ENCODE measurements at regions not wholly inside any gene's neighbourhood (a gene's known extent, or its start where the extent isn't known, plus 50 kb on each side); places are given as distances from the start of the nearest gene placed in this dataset.
"Not testable (repeated sequence)": the region's sequence is repeated elsewhere in the genome, so short reads cannot be mapped to it uniquely, and the experiment has no call there.

DNA sequence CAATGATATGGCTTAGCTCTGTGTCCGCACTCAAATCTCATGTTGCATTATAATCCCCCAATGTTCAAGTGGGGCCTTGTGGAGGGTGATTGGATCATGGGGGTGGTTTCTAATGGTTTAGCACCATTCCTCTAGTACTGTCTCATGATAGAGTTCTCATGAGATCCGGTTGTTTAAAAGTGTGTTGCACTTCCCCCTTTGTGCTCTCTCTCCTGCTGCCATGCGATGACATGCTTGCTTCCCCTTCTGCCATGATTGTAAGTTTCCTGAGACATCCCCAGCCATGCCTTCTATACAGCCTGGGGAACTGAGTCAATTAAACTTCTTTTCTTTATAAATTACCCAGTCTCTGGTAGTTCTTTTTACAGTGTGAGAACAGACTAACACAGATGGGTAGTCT is 427.1 kb downstream of the CHSY3 start:
- no peak for TF ChIP-seq ZFX (IDR thresholded peaks at IDR 0.05)
- TF ChIP-seq, protein P1, sequence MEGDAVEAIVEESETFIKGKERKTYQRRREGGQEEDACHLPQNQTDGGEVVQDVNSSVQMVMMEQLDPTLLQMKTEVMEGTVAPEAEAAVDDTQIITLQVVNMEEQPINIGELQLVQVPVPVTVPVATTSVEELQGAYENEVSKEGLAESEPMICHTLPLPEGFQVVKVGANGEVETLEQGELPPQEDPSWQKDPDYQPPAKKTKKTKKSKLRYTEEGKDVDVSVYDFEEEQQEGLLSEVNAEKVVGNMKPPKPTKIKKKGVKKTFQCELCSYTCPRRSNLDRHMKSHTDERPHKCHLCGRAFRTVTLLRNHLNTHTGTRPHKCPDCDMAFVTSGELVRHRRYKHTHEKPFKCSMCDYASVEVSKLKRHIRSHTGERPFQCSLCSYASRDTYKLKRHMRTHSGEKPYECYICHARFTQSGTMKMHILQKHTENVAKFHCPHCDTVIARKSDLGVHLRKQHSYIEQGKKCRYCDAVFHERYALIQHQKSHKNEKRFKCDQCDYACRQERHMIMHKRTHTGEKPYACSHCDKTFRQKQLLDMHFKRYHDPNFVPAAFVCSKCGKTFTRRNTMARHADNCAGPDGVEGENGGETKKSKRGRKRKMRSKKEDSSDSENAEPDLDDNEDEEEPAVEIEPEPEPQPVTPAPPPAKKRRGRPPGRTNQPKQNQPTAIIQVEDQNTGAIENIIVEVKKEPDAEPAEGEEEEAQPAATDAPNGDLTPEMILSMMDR (conservative IDR thresholded peaks at IDR 0.05): no peak

DNA sequence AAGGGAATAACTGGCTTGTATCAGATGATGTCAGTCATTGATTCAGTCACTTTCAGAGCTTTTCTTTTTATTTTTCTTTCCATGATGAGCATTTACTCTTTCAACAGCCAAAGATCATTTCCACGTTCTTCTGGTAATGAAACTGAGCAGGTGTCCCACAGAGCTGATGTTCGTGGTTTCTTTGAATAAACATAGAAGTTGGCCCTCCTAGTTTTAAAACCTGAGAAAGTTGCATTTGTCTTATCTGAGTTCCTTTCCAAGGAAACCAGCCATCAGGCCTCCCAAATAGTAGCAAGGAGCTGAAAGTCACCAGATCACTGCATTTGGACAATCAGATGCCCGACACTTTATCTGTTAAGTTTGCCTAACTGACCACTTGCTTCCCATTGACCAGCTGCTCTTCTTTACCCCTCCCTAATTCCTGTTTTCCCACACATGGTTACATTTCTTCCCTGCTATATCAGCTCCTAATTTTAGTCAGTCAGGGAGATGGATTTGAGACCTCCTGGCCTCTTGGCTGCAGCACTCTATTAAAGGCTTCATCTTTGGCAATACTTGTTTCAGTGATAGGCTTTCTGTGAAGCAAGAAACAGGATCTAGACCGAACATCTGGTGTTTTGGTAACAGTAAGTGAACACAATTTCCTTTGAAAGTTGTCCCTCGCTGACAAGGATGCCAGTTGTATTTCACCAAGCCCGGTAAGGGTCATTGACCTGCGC is 420.8 kb downstream of the CHSY3 start:
- H3K27ac ChIP-seq: no peak overlapping the region

More for the DNA sequence above, 427.1 kb downstream of the CHSY3 start:
- H3K27ac ChIP-seq: no peak overlapping the region

DNA sequence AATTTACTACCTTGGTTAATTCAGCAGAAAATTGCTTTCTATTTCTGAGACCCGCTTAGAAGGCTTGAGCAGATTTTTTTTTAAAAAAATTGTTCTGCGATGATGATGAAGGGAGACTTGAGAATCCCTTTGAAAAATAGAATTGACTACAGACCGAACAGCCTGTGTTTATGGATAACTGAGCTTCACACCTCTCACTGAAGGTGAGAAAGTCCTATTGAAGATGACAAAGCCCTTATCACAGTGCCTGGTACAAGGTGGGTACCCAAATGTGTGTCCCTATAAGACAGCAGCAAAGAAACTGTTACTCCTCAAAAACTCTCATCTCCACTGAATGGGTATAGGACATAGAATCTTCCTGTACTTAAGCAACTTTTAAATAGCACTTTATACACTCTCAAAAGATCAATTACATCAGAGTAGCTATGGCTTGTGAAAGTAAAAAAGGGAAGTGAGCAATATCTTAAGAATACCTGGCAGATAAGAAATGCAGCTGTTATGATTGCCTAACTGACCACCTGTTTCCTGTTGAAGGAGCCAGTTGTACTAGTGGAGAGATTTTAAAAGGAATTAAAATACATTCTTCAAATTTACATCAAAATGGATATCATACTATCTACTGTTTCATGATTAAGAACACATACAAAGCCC is 419.7 kb downstream of the CHSY3 start:
- no peak overlapping the region for H3K27ac ChIP-seq
- TF ChIP-seq, protein P1 (conservative IDR thresholded peaks at IDR 0.05): no peak
- TF ChIP-seq ZFX (IDR thresholded peaks at IDR 0.05): no peak

More for the DNA sequence above, 420.8 kb downstream of the CHSY3 start:
- TF ChIP-seq, protein P1 (conservative IDR thresholded peaks at IDR 0.05): no peak
- no peak for TF ChIP-seq ZFX (IDR thresholded peaks at IDR 0.05)

DNA sequence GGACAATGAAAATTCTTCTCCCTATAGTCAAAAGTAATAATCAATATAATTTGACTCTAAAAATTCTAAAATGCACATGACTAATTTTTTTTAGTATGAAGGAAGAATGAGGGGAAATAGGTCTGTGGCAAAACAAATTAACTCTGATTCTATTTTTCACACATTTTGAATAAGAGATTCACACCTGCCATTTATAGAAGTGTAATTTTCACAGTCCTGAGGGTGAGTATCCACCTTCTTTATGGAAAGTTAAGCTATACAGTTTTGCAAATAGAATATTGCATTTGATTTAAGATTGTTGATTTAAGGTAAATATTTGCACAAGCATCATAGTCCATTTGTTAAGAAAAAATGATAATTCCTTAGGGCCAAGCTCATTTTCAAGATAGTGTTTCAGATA is 417.7 kb downstream of the CHSY3 start:
- no peak for TF ChIP-seq ZFX (IDR thresholded peaks at IDR 0.05)
- TF ChIP-seq, protein P1 (conservative IDR thresholded peaks at IDR 0.05): no peak
- no peak overlapping the region for H3K27ac ChIP-seq

DNA sequence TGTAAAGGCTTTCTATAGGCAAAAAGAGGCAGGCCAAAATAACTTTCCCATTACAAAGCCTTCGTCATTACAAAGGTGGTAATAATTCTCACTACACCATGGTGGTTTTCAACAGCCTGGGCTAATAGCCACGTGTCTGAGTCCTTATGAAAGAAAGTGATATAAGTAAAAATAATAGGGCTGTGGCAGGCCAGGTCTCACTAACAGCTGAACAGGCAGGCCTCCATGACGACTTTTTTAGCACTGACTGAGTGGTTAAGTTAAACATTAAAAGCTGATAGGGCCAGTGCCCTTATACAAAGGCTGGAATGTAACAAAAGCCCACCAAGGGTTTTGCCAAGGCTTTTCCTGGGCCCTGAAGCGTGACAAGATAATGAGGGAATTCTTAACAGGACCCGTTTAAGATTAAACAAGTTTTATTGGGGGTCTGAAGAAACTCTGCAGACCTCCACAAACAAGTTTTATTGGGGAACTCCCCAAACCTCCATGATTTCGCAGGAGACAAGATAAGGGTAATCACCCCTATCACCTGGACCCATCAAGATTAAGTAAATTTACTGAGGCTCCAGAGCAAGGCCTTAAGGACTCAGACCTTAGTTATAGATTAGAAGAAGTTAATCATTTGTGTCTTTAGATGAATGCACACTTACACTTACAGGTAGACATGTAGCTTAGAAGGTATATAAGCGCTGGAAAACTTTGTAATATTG is 412.9 kb downstream of the CHSY3 start:
- TF ChIP-seq, protein P1 (conservative IDR thresholded peaks at IDR 0.05): no peak
- TF ChIP-seq ZFX (IDR thresholded peaks at IDR 0.05): no peak
- no peak overlapping the region for H3K27ac ChIP-seq

DNA sequence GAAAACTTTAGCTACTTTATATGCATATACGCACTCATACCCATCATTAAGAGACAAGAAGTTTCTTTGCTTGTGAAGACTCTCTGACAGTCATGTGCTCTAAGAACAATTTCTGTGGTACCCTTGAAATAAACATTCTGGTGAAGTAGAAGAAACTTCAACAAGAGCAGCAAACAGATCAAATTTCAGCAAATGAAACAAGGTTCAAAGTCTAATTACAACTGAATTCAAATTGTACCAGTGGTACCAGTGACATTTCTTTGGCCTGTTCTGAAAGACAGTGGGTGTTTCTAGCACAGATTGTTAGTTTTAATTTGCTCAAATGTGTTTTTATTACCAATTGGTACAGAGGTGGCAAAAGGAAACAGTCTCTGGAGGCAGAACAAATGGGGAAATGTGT is 391.0 kb downstream of the CHSY3 start:
- no peak overlapping the region for H3K27ac ChIP-seq
- TF ChIP-seq, protein P1 (conservative IDR thresholded peaks at IDR 0.05): no peak
- TF ChIP-seq ZFX (IDR thresholded peaks at IDR 0.05): no peak

DNA sequence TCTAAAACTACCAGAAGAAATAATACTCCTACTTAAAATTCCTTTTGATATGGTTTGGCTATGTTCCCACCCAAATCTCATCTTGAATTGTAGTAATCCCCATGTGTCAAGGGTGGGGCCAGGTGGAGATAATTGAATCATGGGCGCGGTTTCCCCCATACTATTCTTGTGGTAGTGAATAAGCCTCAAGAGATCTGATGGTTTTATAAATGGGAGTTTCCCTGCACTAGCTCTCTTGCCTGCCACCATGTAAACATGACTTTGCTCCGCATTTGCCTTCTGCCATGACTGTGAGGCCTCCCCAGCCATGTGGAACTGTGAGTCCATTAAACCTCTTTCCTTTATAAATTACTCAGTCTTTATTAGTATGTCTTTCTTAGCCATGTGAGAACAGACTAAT is 390.5 kb downstream of the CHSY3 start:
- not testable (repeated sequence) for H3K27ac ChIP-seq
